ENCODE measurements at regions not wholly inside any gene's neighbourhood (a gene's known extent, or its start where the extent isn't known, plus 50 kb on each side); places are given as distances from the start of the nearest gene placed in this dataset.

GRCh38 chr4:96525898-96526297 is 686.0 kb downstream of the PDHA2 start:
- no peak for TF ChIP-seq CTCF (IDR thresholded peaks at IDR 0.05)
- TF ChIP-seq POLR2A (IDR thresholded peaks at IDR 0.05), result no peak
